ENCODE measurements at regions not wholly inside any gene's neighbourhood (a gene's known extent, or its start where the extent isn't known, plus 50 kb on each side); places are given as distances from the start of the nearest gene placed in this dataset.
"Not testable (repeated sequence)": the region's sequence is repeated elsewhere in the genome, so short reads cannot be mapped to it uniquely, and the experiment has no call there.

GRCh38 chr12:9304540-9304939 is 96.3 kb upstream of the PZP start:
- not testable (repeated sequence) for DNase-seq

GRCh38 chr12:9295872-9296271 is 87.7 kb upstream of the PZP start:
- not testable (repeated sequence) for DNase-seq

DNA sequence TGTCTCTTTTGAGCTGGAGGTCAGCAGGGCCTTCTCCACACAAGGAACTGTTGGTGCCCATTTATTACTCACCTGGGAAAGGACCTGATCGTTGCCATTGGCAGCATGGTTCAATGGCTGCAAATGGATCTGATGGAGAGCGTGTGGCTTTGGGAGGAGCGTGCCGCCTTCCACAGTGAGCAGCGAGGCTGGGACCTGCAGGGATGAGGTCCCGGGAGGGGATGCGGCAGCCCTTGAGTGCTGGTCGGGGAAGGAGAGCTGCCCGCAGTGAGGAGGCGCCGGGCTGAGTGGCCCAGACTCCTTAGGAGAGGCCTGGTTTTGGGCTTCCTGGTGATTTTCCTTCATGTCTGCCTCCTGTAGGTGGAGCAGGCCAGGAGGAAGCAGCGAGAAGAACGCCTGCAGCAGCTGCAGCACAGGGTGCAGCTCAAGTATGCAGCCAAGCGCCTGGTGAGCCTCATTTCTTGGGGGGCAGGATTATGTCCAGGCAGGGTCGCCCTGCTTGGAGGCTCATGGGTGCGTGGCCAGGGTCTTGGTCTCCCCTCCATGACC is 86.0 kb upstream of the PZP start:
- not testable (repeated sequence) for DNase-seq

DNA sequence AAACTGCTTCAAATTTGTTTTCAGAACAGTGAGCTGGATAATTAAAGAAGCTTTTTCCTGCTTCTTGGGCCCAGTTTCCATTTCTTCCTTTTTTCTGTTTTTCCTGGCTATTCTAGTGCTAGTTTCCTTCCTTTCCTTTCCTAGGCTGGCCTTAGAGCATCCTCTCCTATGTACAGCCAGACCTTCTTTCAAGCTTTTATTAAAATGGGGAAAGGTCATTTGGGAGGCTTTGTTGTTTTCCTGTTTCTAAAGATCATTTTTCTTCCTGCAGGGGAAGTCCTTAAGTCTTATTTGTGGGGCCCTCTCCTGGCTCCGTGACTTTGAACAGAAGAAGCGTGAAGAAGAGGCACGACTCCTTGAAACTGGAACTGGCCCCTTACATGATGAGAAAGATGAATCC is 85.2 kb upstream of the PZP start:
- DNase-seq, result not testable (repeated sequence)

DNA sequence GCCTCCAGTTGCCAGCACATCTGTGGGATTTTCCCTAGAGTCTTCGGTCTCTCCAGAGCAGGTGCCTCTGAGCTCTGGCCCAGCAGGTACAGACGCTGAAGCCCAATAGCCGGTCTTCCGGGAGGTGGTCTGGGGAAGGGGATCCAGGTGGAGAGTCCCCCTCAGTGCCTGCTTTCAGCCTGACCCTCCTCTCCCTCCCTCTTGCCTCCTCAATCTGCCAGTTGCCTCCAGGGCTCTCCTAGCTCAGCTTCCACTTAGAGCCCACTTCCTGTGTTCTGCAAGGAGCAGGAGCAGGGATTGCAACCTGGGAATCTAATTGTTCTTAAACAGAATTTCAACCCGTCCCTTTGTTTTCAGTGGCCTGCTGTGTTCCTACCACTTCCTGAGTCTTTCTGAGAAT is 81.8 kb upstream of the PZP start:
- DNase-seq, result not testable (repeated sequence)

GRCh38 chr12:9284724-9285123 is 76.5 kb upstream of the PZP start:
- not testable (repeated sequence) for DNase-seq

DNA sequence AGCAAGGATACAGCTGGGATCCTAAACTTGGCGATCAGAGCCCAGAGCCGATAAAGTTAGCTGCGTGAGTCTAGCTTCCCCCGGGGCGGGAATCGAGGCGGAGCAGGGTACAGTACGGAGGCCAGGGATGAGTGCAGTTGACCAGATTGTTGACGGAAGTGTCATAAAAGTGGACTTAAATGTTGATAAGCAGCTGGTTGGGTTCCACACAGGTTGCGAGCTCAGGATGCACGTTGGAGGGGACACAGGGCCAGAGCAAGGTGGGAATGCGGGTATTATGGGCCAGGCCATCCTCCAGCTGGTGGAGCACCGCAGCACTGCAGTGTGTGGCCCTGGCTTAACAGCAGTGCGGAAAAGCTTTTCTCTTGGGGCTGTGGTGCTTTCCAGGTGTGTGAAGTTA is 76.0 kb upstream of the PZP start:
- DNase-seq, result peak; percentile 8

DNA sequence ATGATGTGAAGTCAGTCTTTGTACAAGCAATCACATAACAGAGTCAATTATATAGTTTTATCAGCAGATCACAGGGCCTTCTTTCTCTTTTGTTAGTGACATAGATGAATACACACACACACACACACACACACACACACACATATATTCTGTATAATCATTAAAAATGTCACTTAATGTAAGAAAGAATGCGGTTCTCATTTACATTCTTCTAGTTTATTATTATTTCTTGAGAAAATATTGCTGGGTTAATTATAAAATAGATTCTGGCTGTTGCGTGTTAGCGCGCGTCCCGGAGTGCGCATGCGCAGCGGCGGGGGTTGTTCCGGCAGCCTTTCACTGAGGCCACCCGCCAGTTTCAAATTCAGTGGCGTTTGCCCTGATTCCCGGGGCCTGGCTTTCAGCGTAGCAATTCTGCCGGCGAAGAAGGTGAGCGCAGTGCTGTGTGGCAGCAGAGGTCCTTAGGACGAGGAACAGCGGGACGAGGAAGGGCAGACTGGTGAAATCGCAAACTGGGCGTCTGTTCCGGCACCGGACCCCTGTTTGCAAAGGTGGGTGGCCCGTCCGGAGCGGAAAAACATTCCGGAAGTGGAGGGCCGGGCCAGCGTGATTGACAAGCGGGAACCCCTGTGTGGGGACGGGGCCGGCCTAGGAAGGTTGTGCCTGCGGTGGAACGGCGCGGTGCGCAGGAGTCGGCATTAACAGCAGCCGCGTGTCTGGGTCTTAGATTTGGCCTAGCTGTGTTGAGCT is 75.3 kb upstream of the PZP start:
- peak; percentile 88 for DNase-seq

- no peak for DNase-seq
These were observed 68.8 kb upstream of the PZP start for GRCh38 chr12:9276990-9277389.

DNA sequence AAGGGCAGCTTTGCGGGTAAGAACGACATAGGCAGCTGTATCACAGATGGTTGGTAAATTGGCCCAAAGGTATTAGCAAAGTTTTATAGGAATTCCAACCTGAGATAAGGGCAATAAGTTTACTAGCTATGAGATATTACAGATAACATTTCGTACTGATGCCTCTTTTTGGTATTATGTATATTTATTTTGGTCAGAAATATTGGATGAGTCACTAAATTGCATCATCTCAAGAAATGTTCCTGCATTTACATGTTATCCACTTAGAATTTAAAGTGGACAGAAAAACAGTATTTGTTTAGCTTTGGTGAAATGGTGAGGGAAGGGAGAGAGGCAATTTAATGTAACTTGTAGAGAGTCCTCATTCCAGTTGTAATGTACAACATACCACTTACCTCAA is 65.1 kb upstream of the PZP start:
- no peak for DNase-seq

- DNase-seq, result no peak
These were observed 63.7 kb upstream of the PZP start for GRCh38 chr12:9271875-9272274.

DNA sequence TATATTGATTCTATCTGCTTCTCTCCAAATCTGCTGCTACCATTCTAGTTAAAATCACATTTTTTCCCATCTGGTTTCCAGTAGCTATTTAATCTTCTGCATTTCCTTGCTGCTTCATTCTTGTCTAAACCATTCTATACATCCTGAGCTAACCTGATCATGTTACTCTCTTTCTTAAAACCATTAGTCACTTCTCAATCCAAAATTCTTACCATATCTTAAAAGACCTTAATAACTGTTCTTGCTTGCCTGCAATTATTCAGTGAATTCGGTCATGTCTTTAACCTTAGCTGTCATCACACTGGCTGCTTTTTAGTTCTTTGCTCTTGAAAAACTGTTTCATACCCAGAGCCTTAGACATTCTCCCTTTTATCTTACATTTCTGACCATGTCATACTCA is 56.4 kb upstream of the PZP start:
- DNase-seq, result no peak

- DNase-seq, result no peak
These were observed 52.7 kb upstream of the PZP start for GRCh38 chr12:9260931-9261330.

- DNase-seq, result no peak
These were observed 50.5 kb upstream of the PZP start for GRCh38 chr12:9258676-9259075.

Data from activated CD4-positive, alpha-beta T cell treated with anti-CD3 and anti-CD28 coated beads, Interleukin-10, Interleukin-2, amounts not matched to agents 100 ng/mL and 50 ng/mL, durations not matched to agents 16 hours and 8 hours (primary cell).